GM23338 (cell line): ENCODE measurements at regions not wholly inside any gene's neighbourhood (a gene's known extent, or its start where the extent isn't known, plus 50 kb on each side); places are given as distances from the start of the nearest gene placed in this dataset.

ENCODE experiments used
- ATAC-seq: fragments of 200-7000 bp; cut with Tn5 transposase; 3 replicates; pipeline ENCODE4 v1.9.1; 2020
- DNase-seq: peaks from one replicate; pipeline ENCODE4 v3.0.0-alpha.2; 2015; ENCODE audit warnings: low spot score
- H2AFZ ChIP-seq: fragments of 200-600 bp; sonication (generic); 2 replicates; pipeline ENCODE4 v1.8.0; 2016; ENCODE audit warnings: antibody characterized with exemption, mild to moderate bottlenecking, moderate library complexity
- H3F3A ChIP-seq: fragments of 200-600 bp; sonication (generic); replicated peaks from 2 replicates; pipeline ENCODE4 v1.8.0; 2017; ENCODE audit warnings: antibody characterized with exemption, mixed run types, low read depth
- H3K27ac ChIP-seq: fragments of 200-600 bp; sonication (generic); 2 replicates; pipeline ENCODE4 v1.6.1; 2016; ENCODE audit warnings: low read depth
- H3K27me3 ChIP-seq: fragments of 200-600 bp; sonication (generic); 2 replicates; pipeline ENCODE4 v1.8.0; 2016; ENCODE audit warnings: mild to moderate bottlenecking, mixed run types, moderate library complexity; ENCODE audit not compliant: insufficient read depth
- H3K36me3 ChIP-seq: fragments of 200-600 bp; sonication (generic); 2 replicates; pipeline ENCODE4 v1.8.0; 2016; ENCODE audit warnings: mild to moderate bottlenecking; ENCODE audit not compliant: insufficient read depth
- H3K4me1 ChIP-seq: fragments of 200-600 bp; sonication (generic); 2 replicates; pipeline ENCODE4 v1.8.0; 2016; ENCODE audit warnings: mild to moderate bottlenecking, moderate library complexity; ENCODE audit not compliant: insufficient read depth
- H3K4me2 ChIP-seq: fragments of 200-600 bp; sonication (generic); 2 replicates; pipeline ENCODE4 v1.7.1; 2017; ENCODE audit warnings: mixed run types
- H3K4me3 ChIP-seq: fragments of 200-600 bp; sonication (generic); 2 replicates; pipeline ENCODE4 v1.6.1; 2016; ENCODE audit warnings: mixed run types
- H3K79me2 ChIP-seq: fragments of 200-600 bp; sonication (generic); replicated peaks from 2 replicates; pipeline ENCODE4 v1.8.0; 2017; ENCODE audit warnings: mild to moderate bottlenecking; ENCODE audit not compliant: insufficient read depth
- H3K9me2 ChIP-seq: fragments of 200-600 bp; sonication (generic); 2 replicates; pipeline ENCODE4 v1.8.0; 2017; ENCODE audit not compliant: insufficient read depth
- H4K20me1 ChIP-seq: fragments of 200-600 bp; sonication (generic); replicated peaks from 2 replicates; pipeline ENCODE4 v1.8.0; 2017; ENCODE audit warnings: mild to moderate bottlenecking; ENCODE audit not compliant: insufficient read depth
- H3K27ac Mint-ChIP-seq: 2 replicates; pipeline ENCODE4 v1.8.0; 2020; ENCODE audit warnings: inconsistent platforms, mild to moderate bottlenecking, moderate library complexity, mixed read lengths
- H3K27me3 Mint-ChIP-seq: 3 replicates; pipeline ENCODE4 v1.8.0; 2022; ENCODE audit warnings: low read depth, mild to moderate bottlenecking, moderate library complexity, mixed read lengths, inconsistent platforms; ENCODE audit not compliant: insufficient read depth, poor library complexity
- H3K36me3 Mint-ChIP-seq: 3 replicates; pipeline ENCODE4 v1.8.0; 2021; ENCODE audit warnings: low read depth, mild to moderate bottlenecking, inconsistent platforms, moderate library complexity, mixed read lengths
- H3K4me1 Mint-ChIP-seq: 3 replicates; pipeline ENCODE4 v1.8.0; 2020; ENCODE audit warnings: mild to moderate bottlenecking, inconsistent platforms, mixed read lengths
- H3K4me3 Mint-ChIP-seq: 3 replicates; pipeline ENCODE4 v1.8.0; 2021; ENCODE audit warnings: moderate library complexity, mild to moderate bottlenecking, inconsistent platforms, mixed read lengths
- H3K9me3 Mint-ChIP-seq: 3 replicates; pipeline ENCODE4 v1.8.0; 2020; ENCODE audit warnings: moderate library complexity, mild to moderate bottlenecking, inconsistent platforms, mixed read lengths
- CREB1 ChIP-seq: fragments of 250-450 bp; sonication (Bioruptor Pico); IDR thresholded peaks from 2 replicates; pipeline ENCODE4 v1.5.0; 2020; ENCODE audit warnings: low read depth, mild to moderate bottlenecking, moderate library complexity
- ZNF331 ChIP-seq: fragments of 250-450 bp; sonication (Bioruptor Pico); IDR thresholded peaks from 2 replicates; pipeline ENCODE4 v1.5.0; 2020; ENCODE audit warnings: low read depth, mild to moderate bottlenecking, moderate library complexity
- ZNF462 ChIP-seq: fragments of 250-450 bp; sonication (Bioruptor Pico); IDR thresholded peaks from 2 replicates; pipeline ENCODE4 v1.5.0; 2020; ENCODE audit warnings: mild to moderate bottlenecking, moderate library complexity

GRCh38 chr2:240203031-240203787 lies 62.8 kb upstream of the OTOS start:
- H3K27ac ChIP-seq: no peak overlapping the region
- Mint-ChIP-seq H3K36me3 (no peaks in the 10 kb centered on the region), H3K27me3 (peaks cover 10% of the 10 kb centered on the region), H3K4me3 (no peak overlapping the region), H3K27ac (no peak overlapping the region), H3K9me3 (peaks cover 14% of the 10 kb centered on the region; the same call in 2 of the 3 replicates), H3K4me1 (peaks cover 17% of the 10 kb centered on the region)
- no peak for TF ChIP-seq ZNF331 (CRISPR knock-in tag)
- no peaks in the 10 kb centered on the region for H3K27me3 ChIP-seq
- H3K79me2 ChIP-seq: no peaks in the 10 kb centered on the region
- H3K9me2 ChIP-seq: no peaks in the 10 kb centered on the region
- no peaks in the 10 kb centered on the region for H4K20me1 ChIP-seq
- peaks cover 11% of the 10 kb centered on the region for H3K4me1 ChIP-seq
- H3K36me3 ChIP-seq: no peaks in the 10 kb centered on the region
- no peak overlapping the region for H3K4me3 ChIP-seq
- no peak overlapping the region for H3K4me2 ChIP-seq
- DNase-seq (peak; percentile 16), ATAC-seq (no peak)
- H3F3A ChIP-seq: no peaks in the 10 kb centered on the region
- no peak overlapping the region for H2AFZ ChIP-seq

- H3K27me3 Mint-ChIP-seq: peaks cover 10% of the 10 kb centered on the region
- no peaks in the 10 kb centered on the region for H3K9me2 ChIP-seq
- no peaks in the 10 kb centered on the region for H3K79me2 ChIP-seq
- TF ChIP-seq ZNF462 (CRISPR knock-in tag) (no peak), CREB1 (CRISPR knock-in tag) (no peak)
- no peak overlapping the region for H2AFZ ChIP-seq
- no peak overlapping the region for H3K4me3 ChIP-seq
- H3K4me1 ChIP-seq: peaks cover 11% of the 10 kb centered on the region
- H4K20me1 ChIP-seq: no peaks in the 10 kb centered on the region
- no peaks in the 10 kb centered on the region for H3K27me3 ChIP-seq
- no peaks in the 10 kb centered on the region for H3F3A ChIP-seq
- H3K27ac ChIP-seq: no peak overlapping the region
- no peak overlapping the region for H3K4me3 Mint-ChIP-seq
- no peaks in the 10 kb centered on the region for H3K36me3 Mint-ChIP-seq
- no peaks in the 10 kb centered on the region for H3K36me3 ChIP-seq
- ATAC-seq: no peak
- H3K27ac Mint-ChIP-seq: no peak overlapping the region
- H3K4me2 ChIP-seq: no peak overlapping the region
- DNase-seq: no peak
- H3K4me1 Mint-ChIP-seq: peaks cover 17% of the 10 kb centered on the region
- H3K9me3 Mint-ChIP-seq: peaks cover 14% of the 10 kb centered on the region; the same call in 2 of the 3 replicates
Measured at GRCh38 chr2:240203788-240204270, 63.4 kb upstream of the OTOS start.
